ENCODE measurements at regions not wholly inside any gene's neighbourhood (a gene's known extent, or its start where the extent isn't known, plus 50 kb on each side); places are given as distances from the start of the nearest gene placed in this dataset.

- H3K9me3 ChIP-seq (ENCODE audit: insufficient read depth, low read depth, low read length) = no peaks in the 10 kb centered on the region
- no peak overlapping the region for H3K9ac ChIP-seq (ENCODE audit: low read length)
- H3K27ac ChIP-seq (ENCODE audit: low read depth, low read length) = no peak overlapping the region
- H3K4me1 Mint-ChIP-seq (ENCODE audit: low read depth, unreplicated experiment) = no peaks in the 10 kb centered on the region
- no peak overlapping the region for H2AFZ ChIP-seq (ENCODE audit: low read depth, low read length)
- DNase-seq (ENCODE audit: low read depth) (no peak), FAIRE-seq (no peak)
- peaks cover 2% of the 10 kb centered on the region for H3K27me3 ChIP-seq (ENCODE audit: insufficient read depth, low read length)
- H3K9me3 Mint-ChIP-seq (ENCODE audit: unreplicated experiment) = peaks cover 2% of the 10 kb centered on the region
- H3K4me3 ChIP-seq (ENCODE audit: insufficient read depth, low read depth, low read length) = no peak overlapping the region
- H3K36me3 Mint-ChIP-seq (ENCODE audit: low read depth, unreplicated experiment) = peaks cover 2% of the 10 kb centered on the region
- no peaks in the 10 kb centered on the region for H3K36me3 ChIP-seq (ENCODE audit: insufficient read depth, low read length)
- no peak overlapping the region for H3K4me2 ChIP-seq (ENCODE audit: low read length)
- H4K20me1 ChIP-seq (ENCODE audit: insufficient read depth, low read length) = no peaks in the 10 kb centered on the region
- no peak overlapping the region for H3K4me3 Mint-ChIP-seq (ENCODE audit: unreplicated experiment)
- no peaks in the 10 kb centered on the region for H3K79me2 ChIP-seq (ENCODE audit: insufficient read depth, low read length)
- no peak overlapping the region for H3K27ac Mint-ChIP-seq (ENCODE audit: unreplicated experiment)
- peaks cover 2% of the 10 kb centered on the region for H3K4me1 ChIP-seq (ENCODE audit: insufficient read depth, low read length)
- peaks cover 10% of the 10 kb centered on the region for H3K27me3 Mint-ChIP-seq (ENCODE audit: low read depth, unreplicated experiment)
- TF ChIP-seq EZH2 (IDR thresholded peaks at IDR 0.05; ENCODE audit: insufficient read depth, low read length) = no peak
- TF ChIP-seq CTCF (IDR thresholded peaks at IDR 0.05; ENCODE audit: insufficient read depth, low read depth, low read length) = no peak
Observed at GRCh38 chr10:92751534-92751811, 61.7 kb downstream of the HHEX start.

- Mint-ChIP-seq H3K27ac (ENCODE audit: unreplicated experiment) (no peak overlapping the region), H3K4me3 (ENCODE audit: unreplicated experiment) (no peak overlapping the region), H3K36me3 (ENCODE audit: low read depth, unreplicated experiment) (no peaks in the 10 kb centered on the region), H3K27me3 (ENCODE audit: low read depth, unreplicated experiment) (peaks cover 10% of the 10 kb centered on the region), H3K9me3 (ENCODE audit: unreplicated experiment) (peaks cover 2% of the 10 kb centered on the region), H3K4me1 (ENCODE audit: low read depth, unreplicated experiment) (no peaks in the 10 kb centered on the region)
- no peak overlapping the region for H3K9ac ChIP-seq (ENCODE audit: low read length)
- no peak overlapping the region for H2AFZ ChIP-seq (ENCODE audit: low read depth, low read length)
- no peaks in the 10 kb centered on the region for H3K79me2 ChIP-seq (ENCODE audit: insufficient read depth, low read length)
- FAIRE-seq (no peak), DNase-seq (ENCODE audit: low read depth) (no peak)
- TF ChIP-seq EZH2 (IDR thresholded peaks at IDR 0.05; ENCODE audit: insufficient read depth, low read length) (no peak), CTCF (IDR thresholded peaks at IDR 0.05; ENCODE audit: insufficient read depth, low read depth, low read length) (no peak)
- no peak overlapping the region for H3K27ac ChIP-seq (ENCODE audit: low read depth, low read length)
- H3K36me3 ChIP-seq (ENCODE audit: insufficient read depth, low read length) = no peaks in the 10 kb centered on the region
- H3K4me2 ChIP-seq (ENCODE audit: low read length) = no peak overlapping the region
- no peak overlapping the region for H3K4me3 ChIP-seq (ENCODE audit: insufficient read depth, low read depth, low read length)
- H3K9me3 ChIP-seq (ENCODE audit: insufficient read depth, low read depth, low read length) = no peaks in the 10 kb centered on the region
- H3K27me3 ChIP-seq (ENCODE audit: insufficient read depth, low read length) = peaks cover 2% of the 10 kb centered on the region
- H4K20me1 ChIP-seq (ENCODE audit: insufficient read depth, low read length) = no peaks in the 10 kb centered on the region
- H3K4me1 ChIP-seq (ENCODE audit: insufficient read depth, low read length) = peaks cover 2% of the 10 kb centered on the region
Observed at GRCh38 chr10:92751827-92752226, 62.1 kb downstream of the HHEX start.

GRCh38 chr10:92753865-92754264 is 64.1 kb downstream of the HHEX start:
- DNase-seq (ENCODE audit: low read depth) (no peak), FAIRE-seq (no peak)
- Mint-ChIP-seq H3K4me3 (ENCODE audit: unreplicated experiment) (no peak overlapping the region), H3K27ac (ENCODE audit: unreplicated experiment) (no peak overlapping the region), H3K36me3 (ENCODE audit: low read depth, unreplicated experiment) (no peaks in the 10 kb centered on the region), H3K9me3 (ENCODE audit: unreplicated experiment) (no peaks in the 10 kb centered on the region), H3K4me1 (ENCODE audit: low read depth, unreplicated experiment) (no peaks in the 10 kb centered on the region), H3K27me3 (ENCODE audit: low read depth, unreplicated experiment) (peaks cover 6% of the 10 kb centered on the region)
- H2AFZ ChIP-seq (ENCODE audit: low read depth, low read length) = no peak overlapping the region
- H4K20me1 ChIP-seq (ENCODE audit: insufficient read depth, low read length) = no peaks in the 10 kb centered on the region
- H3K27me3 ChIP-seq (ENCODE audit: insufficient read depth, low read length) = peaks cover 2% of the 10 kb centered on the region
- no peaks in the 10 kb centered on the region for H3K9me3 ChIP-seq (ENCODE audit: insufficient read depth, low read depth, low read length)
- TF ChIP-seq EZH2 (IDR thresholded peaks at IDR 0.05; ENCODE audit: insufficient read depth, low read length) (no peak), CTCF (IDR thresholded peaks at IDR 0.05; ENCODE audit: insufficient read depth, low read depth, low read length) (no peak)
- H3K79me2 ChIP-seq (ENCODE audit: insufficient read depth, low read length) = no peaks in the 10 kb centered on the region
- H3K4me2 ChIP-seq (ENCODE audit: low read length) = no peak overlapping the region
- peaks cover 5% of the 10 kb centered on the region for H3K4me1 ChIP-seq (ENCODE audit: insufficient read depth, low read length)
- H3K9ac ChIP-seq (ENCODE audit: low read length) = no peak overlapping the region
- no peak overlapping the region for H3K4me3 ChIP-seq (ENCODE audit: insufficient read depth, low read depth, low read length)
- no peaks in the 10 kb centered on the region for H3K36me3 ChIP-seq (ENCODE audit: insufficient read depth, low read length)
- H3K27ac ChIP-seq (ENCODE audit: low read depth, low read length) = no peak overlapping the region
